HK-2 (cell line): ENCODE measurements at regions not wholly inside any gene's neighbourhood (a gene's known extent, or its start where the extent isn't known, plus 50 kb on each side); places are given as distances from the start of the nearest gene placed in this dataset.

Experiments used
- DNase-seq: peaks from one replicate; pipeline ENCODE4 v3.0.0-alpha.2; 2018; ENCODE audit not compliant: unreplicated experiment

GRCh38 chr6:48255094-48255493 lies 144.1 kb upstream of the PTCHD4 start:
- DNase-seq: no peak

GRCh38 chr6:48249071-48249470 lies 138.1 kb upstream of the PTCHD4 start:
- no peak for DNase-seq

DNA sequence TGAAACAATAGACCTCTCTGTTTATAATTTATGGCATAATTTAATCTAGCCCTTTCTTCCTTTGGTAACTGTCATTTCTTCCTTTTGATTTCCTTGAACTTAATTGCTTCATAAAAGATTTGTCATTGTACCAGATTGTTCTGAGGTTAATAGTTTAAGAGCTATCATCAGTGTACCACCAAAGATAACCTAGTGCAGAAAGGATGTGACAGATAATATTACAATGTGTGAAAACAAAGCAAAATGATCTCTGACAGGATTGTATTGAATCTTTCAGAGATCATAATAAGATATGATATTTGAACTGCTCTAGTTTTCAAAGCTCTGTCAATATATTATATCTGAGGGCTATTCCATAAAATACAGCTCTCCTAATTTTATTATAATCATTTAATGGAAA lies 132.1 kb upstream of the PTCHD4 start:
- no peak for DNase-seq

DNA sequence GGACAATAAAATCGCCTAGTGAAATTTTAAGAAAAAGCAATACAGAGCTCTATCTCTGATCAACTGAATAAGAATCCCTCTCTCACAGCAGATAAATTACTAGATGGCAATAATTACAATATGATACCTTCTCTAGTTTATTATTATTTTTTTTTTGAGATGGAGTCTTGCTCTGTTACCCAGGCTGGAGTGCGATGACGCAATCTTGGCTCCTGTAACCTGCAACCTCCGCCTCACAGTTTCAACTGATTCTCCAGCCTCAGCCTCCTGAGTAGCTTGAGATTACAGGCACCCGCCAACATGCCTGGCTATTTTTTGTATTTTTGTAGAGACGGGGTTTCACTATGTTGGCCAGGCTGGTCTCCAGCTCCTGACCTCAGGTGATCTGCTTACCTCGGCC lies 129.3 kb upstream of the PTCHD4 start:
- no peak for DNase-seq

DNA sequence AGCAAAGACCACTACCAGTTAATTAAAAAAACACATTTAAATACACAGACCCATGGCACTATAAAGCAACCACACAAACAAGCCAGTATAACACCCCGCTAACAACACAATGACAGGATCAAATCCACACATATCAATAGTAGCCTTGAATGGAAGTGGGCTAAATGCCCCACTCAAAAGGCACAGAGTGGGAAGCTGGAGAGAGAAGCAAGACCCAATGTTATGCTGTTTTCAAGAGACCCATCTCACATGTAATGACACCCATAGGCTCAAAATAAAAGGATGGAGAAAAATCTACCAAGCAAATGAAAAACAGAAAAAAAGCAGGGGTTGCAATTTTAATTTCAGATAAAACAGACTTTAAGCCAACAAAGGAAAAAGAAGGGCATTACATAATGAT lies 125.4 kb upstream of the PTCHD4 start:
- DNase-seq: no peak

- DNase-seq: no peak
Measured at GRCh38 chr6:48233063-48233462, 122.1 kb upstream of the PTCHD4 start.

DNA sequence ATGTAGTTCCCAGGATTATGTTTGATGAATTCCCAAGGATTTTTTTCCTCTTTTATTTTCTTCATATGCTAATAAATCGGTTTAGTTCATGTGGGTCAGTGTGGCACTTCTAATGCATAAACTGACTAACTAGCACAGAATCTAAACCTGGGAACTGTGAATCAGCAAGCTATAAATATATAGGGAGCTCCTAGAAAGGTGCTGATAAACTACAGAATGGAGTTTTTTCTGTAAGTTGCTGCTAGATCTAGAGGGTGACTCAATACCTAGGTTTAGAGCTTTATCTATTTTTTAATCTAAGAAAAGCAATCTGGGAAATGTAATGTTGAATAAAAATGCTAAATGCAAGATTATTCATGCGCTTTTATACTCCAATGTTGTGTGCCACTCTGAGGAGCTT lies 118.8 kb upstream of the PTCHD4 start:
- no peak for DNase-seq

DNA sequence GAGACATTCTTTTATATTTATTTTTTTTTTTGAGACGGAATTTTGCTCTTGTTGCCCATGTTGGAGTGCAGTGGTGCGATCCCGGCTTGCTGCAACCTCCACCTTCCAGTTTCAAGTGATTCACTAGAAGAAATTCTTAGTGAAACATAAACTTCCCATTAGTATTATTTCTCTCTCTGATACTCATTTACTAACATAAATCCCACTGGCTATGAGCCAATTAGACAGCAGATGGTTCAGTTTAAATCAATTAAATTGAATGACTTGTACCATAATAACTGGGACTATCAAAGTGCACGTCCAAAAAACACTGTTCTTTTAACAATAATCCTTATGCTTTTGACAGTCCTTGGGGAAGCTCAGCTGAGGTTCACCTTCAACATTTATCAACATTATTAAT lies 111.2 kb upstream of the PTCHD4 start:
- no peak for DNase-seq

GRCh38 chr6:48213076-48213788 lies 102.2 kb upstream of the PTCHD4 start:
- no peak for DNase-seq

DNA sequence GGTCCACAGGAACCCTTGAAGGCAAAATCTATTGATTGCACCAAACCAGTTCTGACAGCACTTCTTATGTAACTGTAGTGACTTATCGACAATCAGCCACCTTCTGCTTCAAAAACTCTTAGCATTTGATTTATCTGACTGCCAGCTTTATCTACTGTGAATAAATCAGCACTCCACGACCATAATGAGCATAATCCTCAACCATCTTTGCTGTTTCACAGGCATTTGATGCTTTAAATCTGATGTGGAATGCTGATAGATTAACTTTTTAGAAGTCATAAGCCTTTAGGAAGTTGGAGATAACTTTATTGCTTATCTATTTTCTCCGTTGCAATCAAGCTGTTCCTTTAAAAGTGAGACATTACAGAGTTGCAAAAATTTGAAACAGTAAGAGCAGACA lies 101.5 kb upstream of the PTCHD4 start:
- DNase-seq: no peak

DNA sequence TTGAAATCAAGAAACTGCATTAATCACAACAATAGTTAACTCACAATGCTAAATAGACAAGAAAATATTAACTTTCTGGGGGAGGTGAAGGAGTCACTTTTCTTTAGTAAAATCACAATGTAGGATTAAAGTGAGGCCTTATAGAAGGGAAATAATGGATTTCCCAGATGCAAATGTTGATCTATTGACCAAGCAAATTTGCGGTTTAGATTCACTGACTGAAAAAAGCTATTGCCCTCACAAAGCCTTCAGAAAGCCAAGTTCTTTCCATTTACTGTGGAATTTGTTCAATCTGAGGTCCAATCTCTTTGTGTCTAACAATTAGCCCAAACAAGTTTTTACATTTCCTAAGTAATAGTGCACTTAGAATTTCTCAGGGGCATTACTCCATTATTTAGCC lies 95.1 kb upstream of the PTCHD4 start:
- DNase-seq: no peak

- DNase-seq: no peak
Measured at GRCh38 chr6:48200869-48201390, 89.9 kb upstream of the PTCHD4 start.

DNA sequence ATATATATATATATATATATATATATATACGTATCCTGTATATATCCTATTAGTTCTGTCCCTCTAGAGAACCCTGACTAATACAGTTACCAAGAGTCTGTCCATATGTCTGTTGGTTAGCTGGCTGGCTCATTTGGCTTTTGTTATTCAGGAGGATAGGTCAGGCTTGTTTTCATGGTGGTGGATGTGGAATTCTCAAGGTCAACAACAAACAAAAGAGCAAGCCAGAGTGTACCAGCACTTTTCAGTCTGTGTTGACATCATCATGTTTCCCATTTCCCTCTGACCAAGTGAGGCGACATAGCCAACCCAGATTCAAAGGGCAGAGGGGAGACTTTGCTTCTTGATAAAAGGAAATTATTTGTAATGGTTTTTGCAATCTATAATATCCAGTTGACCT lies 88.5 kb upstream of the PTCHD4 start:
- DNase-seq: no peak

DNA sequence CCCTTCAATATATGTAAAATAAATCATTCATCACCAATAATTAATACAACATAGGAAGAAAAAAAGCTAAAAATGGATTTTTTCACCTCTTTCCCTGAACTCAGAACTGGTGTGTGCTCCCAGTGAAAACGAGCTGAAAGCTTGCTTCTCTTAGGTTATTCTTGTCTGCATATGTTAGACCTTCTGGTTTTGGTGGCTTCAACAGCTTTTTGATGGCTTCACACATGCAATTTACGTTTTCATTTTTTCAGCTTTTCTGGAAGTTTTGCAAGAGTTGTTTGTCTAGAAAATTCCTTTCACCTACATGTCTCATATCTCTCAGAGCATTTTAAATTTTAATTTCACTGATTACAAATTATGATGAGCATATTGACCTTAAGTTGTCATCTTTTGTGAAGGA lies 86.9 kb upstream of the PTCHD4 start:
- no peak for DNase-seq

DNA sequence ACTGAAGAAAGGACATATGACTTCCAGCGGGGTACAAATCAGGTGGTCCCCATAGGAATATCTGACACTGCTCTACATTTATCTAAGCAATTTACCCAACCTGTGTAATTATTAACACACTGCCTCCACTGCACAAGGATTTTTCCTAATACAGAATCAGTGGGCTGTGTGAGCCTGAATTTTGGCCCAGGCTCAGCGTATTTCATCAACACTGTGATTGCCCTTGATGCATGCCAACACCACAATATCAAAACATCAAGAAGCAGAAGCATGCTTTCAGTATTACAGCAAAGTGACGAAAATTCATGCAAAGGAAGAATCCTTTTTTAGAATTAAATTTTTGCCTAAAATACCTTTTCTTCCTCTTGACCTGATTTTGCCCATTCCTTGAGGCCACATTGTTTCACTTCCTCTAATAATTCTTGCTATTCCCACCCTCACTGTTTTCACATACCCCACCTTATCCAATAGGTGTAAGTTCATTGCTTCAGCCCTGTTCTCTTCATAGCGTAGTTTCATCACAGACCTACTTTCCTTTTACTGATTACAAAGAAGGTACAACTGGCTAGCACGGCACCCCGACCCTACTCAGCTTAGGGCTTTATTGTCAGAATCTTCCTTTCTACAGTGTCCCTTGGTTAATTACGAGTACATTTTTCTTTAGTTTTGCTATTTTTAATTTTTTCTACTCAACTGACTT lies 83.7 kb upstream of the PTCHD4 start:
- DNase-seq: no peak

DNA sequence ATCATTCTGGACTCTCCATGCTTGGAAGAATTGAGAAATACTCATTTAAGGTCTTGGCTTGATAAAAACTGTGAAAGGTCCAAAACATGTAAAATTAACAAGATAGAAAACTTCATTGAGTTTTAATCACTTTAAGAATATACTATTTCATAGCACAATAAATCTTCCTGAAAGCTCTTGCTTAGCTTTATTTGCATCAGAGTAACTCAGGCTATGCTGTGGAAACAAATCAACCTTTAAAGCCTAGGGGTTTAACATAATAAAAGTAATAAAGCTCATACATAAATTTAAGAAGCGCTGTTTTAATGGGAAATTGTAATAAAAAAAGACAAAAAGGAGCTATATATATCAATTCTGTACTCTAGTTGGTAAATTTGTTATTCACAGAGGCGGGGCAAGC lies 77.2 kb upstream of the PTCHD4 start:
- no peak for DNase-seq

DNA sequence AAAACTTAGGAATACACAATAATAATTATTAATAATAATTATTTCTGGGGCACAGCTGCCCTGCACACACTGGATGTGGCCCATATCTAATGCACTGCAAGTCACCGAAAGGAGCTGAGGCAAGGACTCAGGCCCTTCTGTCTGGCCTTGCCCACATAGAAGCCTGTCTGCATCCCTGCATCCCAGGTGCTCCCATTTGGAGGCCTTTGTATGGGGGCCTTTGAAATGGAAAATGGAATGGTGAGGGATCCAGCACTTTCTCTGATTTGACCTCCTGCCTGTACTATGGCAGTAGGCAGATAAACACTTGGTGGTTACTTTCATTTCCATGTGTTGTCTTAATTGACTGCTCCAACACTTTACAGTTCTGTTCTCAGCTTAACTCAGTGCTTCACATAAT lies 75.7 kb upstream of the PTCHD4 start:
- DNase-seq: no peak

GRCh38 chr6:48184648-48185047 lies 73.7 kb upstream of the PTCHD4 start:
- DNase-seq: no peak

- DNase-seq: no peak
Measured at GRCh38 chr6:48183811-48184605, 73.0 kb upstream of the PTCHD4 start.

- DNase-seq: no peak
Measured at GRCh38 chr6:48183178-48183577, 72.2 kb upstream of the PTCHD4 start.

DNA sequence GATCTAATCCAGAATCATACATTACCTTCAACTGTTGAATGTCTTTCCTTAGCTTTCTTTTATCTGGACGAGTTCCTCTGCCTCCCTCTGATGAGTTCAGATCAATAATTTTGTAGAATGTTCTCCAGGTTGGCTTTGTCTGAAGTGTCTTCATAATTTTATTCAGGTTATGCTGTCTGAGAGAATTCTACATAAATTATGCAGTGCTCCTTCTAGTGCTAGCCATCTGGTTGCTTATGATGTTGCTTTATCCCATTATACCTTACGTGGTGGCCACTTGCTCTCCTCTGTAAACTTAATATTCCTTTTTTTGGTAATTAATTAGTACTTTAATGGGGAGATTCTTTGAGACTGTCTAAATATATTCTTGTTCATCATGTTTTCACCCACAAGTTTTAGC lies 67.7 kb upstream of the PTCHD4 start:
- no peak for DNase-seq

- DNase-seq: no peak
Measured at GRCh38 chr6:48177786-48178185, 66.8 kb upstream of the PTCHD4 start.
